Neutrophil (primary cell): ENCODE measurements at regions not wholly inside any gene's neighbourhood (a gene's known extent, or its start where the extent isn't known, plus 50 kb on each side); places are given as distances from the start of the nearest gene placed in this dataset.

Experiments used
- H3K27ac ChIP-seq: fragments of 200-600 bp; sonication (generic); 2 replicates; pipeline ENCODE4 v1.5.1; 2016; ENCODE audit warnings: mild to moderate bottlenecking, moderate library complexity
- H3K27me3 ChIP-seq: fragments of 200-600 bp; sonication (generic); 2 replicates; pipeline ENCODE4 v1.6.0; 2016; ENCODE audit warnings: mild to moderate bottlenecking
- H3K36me3 ChIP-seq: fragments of 200-600 bp; sonication (generic); 2 replicates; pipeline ENCODE4 v1.5.1; 2017
- H3K4me1 ChIP-seq, 2 experiments: fragments of 200-600 bp in 1 of 2; sonication (generic) in 1 of 2; 1 replicate in 1 of 2; 2 replicates in 1 of 2; pipeline versions ENCODE4 v1.5.1 to v1.6.1; 2013 to 2016; ENCODE audit warnings: low read depth in 1 of 2, low read length in 1 of 2, mild to moderate bottlenecking in 1 of 2, moderate library complexity in 1 of 2; ENCODE audit not compliant: control insufficient read depth in 1 of 2, insufficient read depth in 1 of 2
- H3K4me3 ChIP-seq, 2 experiments: fragments of 200-600 bp in 1 of 2; sonication (generic) in 1 of 2; 1 replicate in 1 of 2; 2 replicates in 1 of 2; pipeline ENCODE4 v1.5.1; 2013 to 2016; ENCODE audit warnings: low read depth in 1 of 2, low read length in 1 of 2, mild to moderate bottlenecking in 1 of 2, moderate library complexity in 1 of 2
- H3K9me3 ChIP-seq: fragments of 200-600 bp; sonication (generic); 2 replicates; pipeline ENCODE4 v1.5.1; 2016
- CTCF ChIP-seq: fragments of 200-600 bp; sonication (generic); IDR thresholded peaks from 2 replicates; pipeline ENCODE4 v1.5.1; 2016; ENCODE audit warnings: antibody characterized with exemption

DNA sequence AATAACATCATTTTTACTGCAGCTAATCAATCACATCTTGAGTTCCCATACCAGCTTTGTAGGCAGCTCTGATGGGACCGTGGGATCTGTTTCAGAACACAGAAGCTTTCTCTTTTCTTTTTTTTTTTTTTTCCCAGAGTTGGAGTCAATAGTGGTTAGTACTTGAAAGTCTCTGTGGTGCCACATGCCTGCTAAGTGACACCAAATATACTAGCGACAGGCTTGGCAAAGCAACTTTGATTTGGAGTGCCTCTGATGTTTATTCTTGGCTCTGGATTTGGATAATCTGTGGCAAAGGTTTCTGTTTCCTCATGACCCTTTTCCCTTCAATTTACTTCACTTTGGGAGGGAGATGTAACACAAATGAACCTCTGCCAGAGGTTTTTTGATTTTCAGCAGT is 681.4 kb upstream of the TENM4 start:
- no peaks in the 10 kb centered on the region for H3K27me3 ChIP-seq
- no peak for TF ChIP-seq CTCF
- H3K4me1 ChIP-seq, result no peaks in the 10 kb centered on the region
- H3K9me3 ChIP-seq, result no peaks in the 10 kb centered on the region
- H3K4me3 ChIP-seq, result no peak overlapping the region
- H3K36me3 ChIP-seq, result no peaks in the 10 kb centered on the region
- H3K27ac ChIP-seq, result no peak overlapping the region

- no peak overlapping the region for H3K27ac ChIP-seq
- no peaks in the 10 kb centered on the region for H3K27me3 ChIP-seq
- no peaks in the 10 kb centered on the region for H3K9me3 ChIP-seq
- no peak overlapping the region for H3K4me3 ChIP-seq
- no peak for TF ChIP-seq CTCF
- H3K4me1 ChIP-seq, result no peaks in the 10 kb centered on the region
- no peaks in the 10 kb centered on the region for H3K36me3 ChIP-seq
Observed at GRCh38 chr11:80118073-80118472, 677.2 kb upstream of the TENM4 start.

DNA sequence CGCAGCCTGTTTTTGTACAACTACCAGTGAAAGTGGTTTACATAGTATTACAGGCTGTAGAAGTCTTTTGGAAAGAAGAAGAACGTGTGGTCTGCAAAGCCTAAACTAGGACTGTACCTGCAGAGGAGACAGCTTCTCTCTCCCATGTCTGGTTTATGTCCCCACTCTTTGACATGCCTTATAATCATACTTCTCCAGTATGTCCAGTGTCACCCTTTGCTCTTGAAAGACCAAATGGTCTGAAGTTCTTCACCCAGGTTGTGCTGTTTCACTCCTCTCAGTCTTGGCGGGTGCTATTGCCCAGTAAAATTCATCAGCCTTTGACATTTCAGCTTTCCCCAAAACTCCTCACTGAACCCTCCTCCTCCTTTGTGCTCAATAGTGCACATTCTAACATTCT is 676.0 kb upstream of the TENM4 start:
- Histone ChIP-seq H3K9me3 (no peaks in the 10 kb centered on the region), H3K27me3 (no peaks in the 10 kb centered on the region), H3K4me1 (no peaks in the 10 kb centered on the region), H3K27ac (no peak overlapping the region), H3K36me3 (no peaks in the 10 kb centered on the region), H3K4me3 (no peak overlapping the region)
- TF ChIP-seq CTCF, result no peak

DNA sequence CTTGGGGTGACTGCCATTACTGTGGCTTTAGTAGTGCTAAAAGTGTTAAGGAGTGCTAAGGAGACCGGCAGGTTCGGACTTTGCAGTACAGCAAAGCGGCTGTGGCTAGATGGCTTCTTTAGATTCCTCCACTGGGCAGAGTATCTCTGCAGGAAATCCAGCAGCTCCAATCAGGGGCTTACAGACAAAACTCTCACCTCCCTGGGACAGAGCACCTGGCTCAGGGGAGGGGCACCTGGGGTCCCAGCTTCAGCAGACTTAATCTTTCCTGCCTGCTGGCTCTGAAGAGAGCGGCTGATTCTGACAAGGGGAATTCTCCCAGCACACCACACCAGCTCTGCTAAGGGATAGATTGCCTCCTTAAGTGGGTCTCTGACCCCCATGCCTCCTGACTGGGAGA is 668.8 kb upstream of the TENM4 start:
- H3K27me3 ChIP-seq, result no peaks in the 10 kb centered on the region
- no peaks in the 10 kb centered on the region for H3K36me3 ChIP-seq
- no peaks in the 10 kb centered on the region for H3K4me1 ChIP-seq
- no peaks in the 10 kb centered on the region for H3K9me3 ChIP-seq
- no peak for TF ChIP-seq CTCF
- H3K4me3 ChIP-seq, result no peak overlapping the region
- no peak overlapping the region for H3K27ac ChIP-seq

DNA sequence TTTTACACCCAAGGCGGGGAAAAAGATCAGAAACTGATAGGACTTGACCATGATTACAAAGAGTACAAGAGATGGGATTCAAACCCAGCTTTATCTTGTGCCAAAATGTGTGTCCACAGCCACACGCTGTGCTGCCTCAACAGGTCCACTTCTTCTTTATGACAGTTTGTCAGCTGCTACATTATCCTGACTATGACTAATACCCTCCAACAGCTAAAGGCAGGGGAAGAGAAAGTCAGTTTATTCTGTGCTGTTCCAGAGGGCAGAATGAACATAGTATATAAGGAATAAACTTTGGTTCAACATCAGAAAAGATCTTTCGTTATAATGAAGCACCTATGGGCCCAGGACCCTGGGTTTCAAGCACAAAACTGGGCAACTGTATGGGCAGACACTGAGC is 668.2 kb upstream of the TENM4 start:
- no peak overlapping the region for H3K27ac ChIP-seq
- H3K4me3 ChIP-seq, result no peak overlapping the region
- no peaks in the 10 kb centered on the region for H3K9me3 ChIP-seq
- no peaks in the 10 kb centered on the region for H3K27me3 ChIP-seq
- no peaks in the 10 kb centered on the region for H3K4me1 ChIP-seq
- H3K36me3 ChIP-seq, result no peaks in the 10 kb centered on the region
- no peak for TF ChIP-seq CTCF

GRCh38 chr11:80107415-80107814 is 666.6 kb upstream of the TENM4 start:
- no peak overlapping the region for H3K4me3 ChIP-seq
- H3K9me3 ChIP-seq, result no peaks in the 10 kb centered on the region
- no peak for TF ChIP-seq CTCF
- no peaks in the 10 kb centered on the region for H3K27me3 ChIP-seq
- H3K4me1 ChIP-seq, result no peaks in the 10 kb centered on the region
- no peaks in the 10 kb centered on the region for H3K36me3 ChIP-seq
- H3K27ac ChIP-seq, result no peak overlapping the region
